Smooth muscle cell (in vitro differentiated cells): ENCODE measurements at regions not wholly inside any gene's neighbourhood (a gene's known extent, or its start where the extent isn't known, plus 50 kb on each side); places are given as distances from the start of the nearest gene placed in this dataset.
A peak's percentile ranks its signal among the peaks of the same experiment; 100 is the strongest.

Experiments
- DNase-seq: peaks from one replicate; lab custom pipeline; 2025; ENCODE audit not compliant: unreplicated experiment; lab: John Stamatoyannopoulos, UW
- H2AFZ ChIP-seq: fragments of 200-600 bp; sonication (generic); 2 replicates; pipeline ENCODE4 v1.6.0; 2016; ENCODE audit warnings: antibody characterized with exemption, low read depth, mild to moderate bottlenecking
- H3F3A ChIP-seq: fragments of 200-600 bp; sonication (generic); 2 replicates; pipeline ENCODE4 v1.6.0; 2017; ENCODE audit warnings: antibody characterized with exemption, low read depth
- H3K27ac ChIP-seq: fragments of 200-600 bp; sonication (generic); 2 replicates; pipeline ENCODE4 v1.5.1; 2016; ENCODE audit warnings: low read depth, mild to moderate bottlenecking
- H3K27me3 ChIP-seq: fragments of 200-600 bp; sonication (generic); 2 replicates; pipeline ENCODE4 v1.6.1; 2016; ENCODE audit warnings: low read depth, mild to moderate bottlenecking
- H3K36me3 ChIP-seq: fragments of 200-600 bp; sonication (generic); 2 replicates; pipeline ENCODE4 v1.5.1; 2016; ENCODE audit warnings: low read depth
- H3K4me1 ChIP-seq: fragments of 200-600 bp; sonication (generic); 2 replicates; pipeline ENCODE4 v1.5.1; 2016; ENCODE audit warnings: low read depth
- H3K4me2 ChIP-seq: fragments of 200-600 bp; sonication (generic); 2 replicates; pipeline ENCODE4 v1.6.0; 2016; ENCODE audit warnings: mild to moderate bottlenecking
- H3K4me3 ChIP-seq: fragments of 200-600 bp; sonication (generic); 2 replicates; pipeline ENCODE4 v1.5.1; 2016; ENCODE audit warnings: mild to moderate bottlenecking
- H3K79me2 ChIP-seq: fragments of 200-600 bp; sonication (generic); 2 replicates; pipeline ENCODE4 v1.6.0; 2016; ENCODE audit warnings: low read depth, mild to moderate bottlenecking
- H3K9ac ChIP-seq: fragments of 200-600 bp; sonication (generic); 2 replicates; pipeline ENCODE4 v1.6.0; 2016; ENCODE audit warnings: low read depth
- H3K9me3 ChIP-seq: fragments of 200-600 bp; sonication (generic); replicated peaks from 2 replicates; pipeline ENCODE4 v1.5.1; 2016; ENCODE audit warnings: low read depth
- H4K20me1 ChIP-seq: fragments of 200-600 bp; sonication (generic); 2 replicates; pipeline ENCODE4 v1.6.0; 2016; ENCODE audit warnings: low read depth
- CTCF ChIP-seq: fragments of 200-600 bp; sonication (generic); IDR thresholded peaks from 2 replicates; pipeline ENCODE4 v1.5.1; 2017; ENCODE audit warnings: borderline replicate concordance, mild to moderate bottlenecking, antibody characterized with exemption; ENCODE audit not compliant: insufficient read depth, poor library complexity, severe bottlenecking
- WGBS: methylation state at CpG from one replicate; pipeline ENCODE4 v1.1.7; 2016; ENCODE audit warnings: low lambda C conversion rate; 5-methylcytosine and 5-hydroxymethylcytosine counted together

GRCh38 chr7:47639495-47640110 lies 57.7 kb upstream of the TNS3 start:
- no peak overlapping the region for H3K4me3 ChIP-seq
- no peak for DNase-seq
- no peaks in the 10 kb centered on the region for H3K36me3 ChIP-seq
- H3K79me2 ChIP-seq: no peaks in the 10 kb centered on the region
- TF ChIP-seq CTCF: no peak
- H3K9me3 ChIP-seq: no peaks in the 10 kb centered on the region
- no peak overlapping the region for H3K27ac ChIP-seq
- no peaks in the 10 kb centered on the region for H4K20me1 ChIP-seq
- no peaks in the 10 kb centered on the region for H3K27me3 ChIP-seq
- H2AFZ ChIP-seq: no peak overlapping the region
- peaks cover 27% of the 10 kb centered on the region for H3K4me1 ChIP-seq
- H3F3A ChIP-seq: peaks cover 6% of the 10 kb centered on the region
- 99% methylated on average over 3 of the region's 3 CpGs for WGBS
- H3K4me2 ChIP-seq: no peak overlapping the region
- no peak overlapping the region for H3K9ac ChIP-seq

GRCh38 chr7:47638679-47639315 lies 56.9 kb upstream of the TNS3 start:
- Histone ChIP-seq H2AFZ (no peak overlapping the region), H3K4me2 (no peak overlapping the region), H3K9me3 (no peaks in the 10 kb centered on the region), H3K9ac (no peak overlapping the region), H3K79me2 (no peaks in the 10 kb centered on the region), H3K4me1 (peaks cover 32% of the 10 kb centered on the region), H3K27ac (no peak overlapping the region), H3K27me3 (no peaks in the 10 kb centered on the region), H3F3A (peaks cover 6% of the 10 kb centered on the region), H3K4me3 (no peak overlapping the region), H4K20me1 (no peaks in the 10 kb centered on the region), H3K36me3 (no peaks in the 10 kb centered on the region)
- 92% methylated on average over 14 of the region's 14 CpGs for WGBS
- TF ChIP-seq CTCF: no peak
- DNase-seq: no peak

- DNase-seq: no peak
- no peak for TF ChIP-seq CTCF
- Histone ChIP-seq H3K36me3 (no peaks in the 10 kb centered on the region), H3K4me1 (peaks cover 30% of the 10 kb centered on the region), H2AFZ (peak overlapping the region; percentile 74), H3K79me2 (no peaks in the 10 kb centered on the region), H3K4me2 (peak overlapping the region; percentile 73), H3F3A (peaks cover 6% of the 10 kb centered on the region), H3K27ac (peak overlapping the region; percentile 31), H3K4me3 (no peak overlapping the region), H3K9ac (no peak overlapping the region), H4K20me1 (no peaks in the 10 kb centered on the region), H3K27me3 (no peaks in the 10 kb centered on the region), H3K9me3 (no peaks in the 10 kb centered on the region)
- WGBS: 20% methylated on average over 20 of the region's 20 CpGs
Measured at GRCh38 chr7:47636433-47637175, 54.7 kb upstream of the TNS3 start.
